H9 (cell line): ENCODE measurements at regions not wholly inside any gene's neighbourhood (a gene's known extent, or its start where the extent isn't known, plus 50 kb on each side); places are given as distances from the start of the nearest gene placed in this dataset.

ENCODE experiments used
- DNase-seq: peaks from one replicate; pipeline ENCODE4 v3.0.0-alpha.2; 2017
- H2AFZ ChIP-seq: one replicate; pipeline ENCODE4 v1.6.1; 2013; ENCODE audit warnings: mild to moderate bottlenecking, low read length, control low read depth, moderate library complexity
- H2AK5ac ChIP-seq: 2 replicates; pipeline ENCODE4 v1.6.1; 2013; ENCODE audit warnings: low read length, control low read depth, mixed read lengths; ENCODE audit not compliant: insufficient read length
- H2BK120ac ChIP-seq: one replicate; pipeline ENCODE4 v1.6.1; 2013; ENCODE audit warnings: low read depth, mild to moderate bottlenecking, low read length, control low read depth, inconsistent platforms; ENCODE audit not compliant: poor library complexity, severe bottlenecking
- H2BK12ac ChIP-seq: 2 replicates; pipeline ENCODE4 v1.6.1; 2013; ENCODE audit warnings: low read length, control low read depth, mixed read lengths, low read depth; ENCODE audit not compliant: insufficient read length
- H2BK15ac ChIP-seq: 2 replicates; pipeline ENCODE4 v1.6.1; 2013; ENCODE audit warnings: low read depth, low read length, control low read depth
- H2BK20ac ChIP-seq: one replicate; pipeline ENCODE4 v1.6.1; 2013; ENCODE audit warnings: low read depth, mild to moderate bottlenecking, low read length, control low read depth, inconsistent platforms; ENCODE audit not compliant: poor library complexity, severe bottlenecking
- H2BK5ac ChIP-seq: 2 replicates; pipeline ENCODE4 v1.6.1; 2013; ENCODE audit warnings: low read length, control low read depth, mixed read lengths; ENCODE audit not compliant: insufficient read length
- H3K14ac ChIP-seq: 2 replicates; pipeline ENCODE4 v1.6.1; 2013; ENCODE audit warnings: low read length, control low read depth; ENCODE audit not compliant: insufficient read depth
- H3K18ac ChIP-seq: 2 replicates; pipeline ENCODE4 v1.6.1; 2013; ENCODE audit warnings: low read depth, mild to moderate bottlenecking, mixed read lengths, low read length, control low read depth; ENCODE audit not compliant: insufficient read length
- H3K23ac ChIP-seq: 2 replicates; pipeline ENCODE4 v1.6.1; 2013; ENCODE audit warnings: low read length, control low read depth, mixed read lengths, low read depth; ENCODE audit not compliant: insufficient read length
- H3K23me2 ChIP-seq: 2 replicates; pipeline ENCODE4 v1.6.1; 2013; ENCODE audit warnings: low read depth, mild to moderate bottlenecking, mixed read lengths, low read length, control low read depth; ENCODE audit not compliant: insufficient read length, poor library complexity, severe bottlenecking
- H3K27ac ChIP-seq: 2 replicates; pipeline ENCODE4 v1.5.1; 2013; ENCODE audit warnings: low read length, control low read depth, mixed read lengths, low read depth; ENCODE audit not compliant: insufficient read length
- H3K27me3 ChIP-seq: 2 replicates; pipeline ENCODE4 v1.6.1; 2013; ENCODE audit warnings: low read length, control low read depth, inconsistent platforms; ENCODE audit not compliant: insufficient read depth
- H3K4ac ChIP-seq: 2 replicates; pipeline ENCODE4 v1.6.1; 2013; ENCODE audit warnings: low read depth, mild to moderate bottlenecking, control low read depth, inconsistent platforms, low read length, moderate library complexity
- H3K4me1 ChIP-seq: 2 replicates; pipeline ENCODE4 v1.6.1; 2013; ENCODE audit warnings: low read length, control low read depth, inconsistent platforms; ENCODE audit not compliant: insufficient read depth
- H3K4me2 ChIP-seq: 2 replicates; pipeline ENCODE4 v1.6.1; 2013; ENCODE audit warnings: low read length, control low read depth, mixed read lengths; ENCODE audit not compliant: insufficient read length, insufficient read depth
- H3K56ac ChIP-seq: 2 replicates; pipeline ENCODE4 v1.6.1; 2013; ENCODE audit warnings: low read depth, mild to moderate bottlenecking, mixed read lengths, low read length, control low read depth; ENCODE audit not compliant: insufficient read length
- H3K79me1 ChIP-seq: 2 replicates; pipeline ENCODE4 v1.6.1; 2013; ENCODE audit warnings: low read depth, mild to moderate bottlenecking, moderate library complexity, low read length, control low read depth, inconsistent platforms; ENCODE audit not compliant: insufficient read depth, poor library complexity, severe bottlenecking
- H3K79me2 ChIP-seq: 2 replicates; pipeline ENCODE4 v1.6.1; 2013; ENCODE audit warnings: low read length, control low read depth, inconsistent platforms; ENCODE audit not compliant: insufficient read depth
- H3K9ac ChIP-seq: 2 replicates; pipeline ENCODE4 v1.6.1; 2013; ENCODE audit warnings: low read length, control low read depth, mixed read lengths; ENCODE audit not compliant: insufficient read length; ENCODE audit errors: extremely low read depth
- H3K9me3 ChIP-seq: one replicate; pipeline ENCODE4 v1.6.1; 2013; ENCODE audit warnings: low read depth, low read length, inconsistent platforms; ENCODE audit not compliant: control insufficient read depth
- H3T11ph ChIP-seq: one replicate; pipeline ENCODE4 v1.6.1; 2013; ENCODE audit warnings: mild to moderate bottlenecking, low read length, control low read depth, inconsistent platforms
- H4K20me1 ChIP-seq: one replicate; pipeline ENCODE4 v1.6.1; 2013; ENCODE audit not compliant: control insufficient read depth, insufficient read length, insufficient read depth
- H4K5ac ChIP-seq: 2 replicates; pipeline ENCODE4 v1.6.1; 2013; ENCODE audit warnings: low read depth, mild to moderate bottlenecking, mixed read lengths, low read length, control low read depth; ENCODE audit not compliant: insufficient read length
- H4K8ac ChIP-seq: replicated peaks from 2 replicates; pipeline ENCODE4 v1.6.1; 2013; ENCODE audit warnings: low read length, control low read depth, mixed read lengths, low read depth; ENCODE audit not compliant: insufficient read length
- H4K91ac ChIP-seq: 2 replicates; pipeline ENCODE4 v1.6.1; 2013; ENCODE audit warnings: low read depth, mild to moderate bottlenecking, moderate library complexity, mixed read lengths, low read length, control low read depth; ENCODE audit not compliant: insufficient read length
- H3K27ac Mint-ChIP-seq, 3 experiments: 2 replicates in 2 of 3; 3 replicates in 1 of 3; pipeline ENCODE4 v1.8.0; 2020 to 2021; ENCODE audit warnings: mixed read lengths in 3 of 3, mild to moderate bottlenecking in 1 of 3, moderate library complexity in 1 of 3
- H3K27me3 Mint-ChIP-seq: 2 replicates; pipeline ENCODE4 v1.8.0; 2021; ENCODE audit warnings: low read depth, mild to moderate bottlenecking, moderate library complexity, mixed read lengths
- H3K36me3 Mint-ChIP-seq, 3 experiments: 2 replicates in 2 of 3; 3 replicates in 1 of 3; pipeline ENCODE4 v1.8.0; 2020 to 2021; ENCODE audit warnings: low read depth in 3 of 3, mixed read lengths in 3 of 3; ENCODE audit not compliant: insufficient read depth in 1 of 3
- H3K4me1 Mint-ChIP-seq, 2 experiments: 2 replicates each; pipeline ENCODE4 v1.8.0; 2020; ENCODE audit warnings: mixed read lengths in 2 of 2
- H3K4me3 Mint-ChIP-seq, 2 experiments: 2 replicates in 1 of 2; 3 replicates in 1 of 2; pipeline ENCODE4 v1.8.0; 2020 to 2021; ENCODE audit warnings: mild to moderate bottlenecking in 2 of 2, mixed read lengths in 2 of 2, moderate library complexity in 1 of 2
- H3K9me3 Mint-ChIP-seq, 2 experiments: 2 replicates in 1 of 2; 3 replicates in 1 of 2; pipeline ENCODE4 v1.8.0; 2020; ENCODE audit warnings: mild to moderate bottlenecking in 2 of 2, mixed read lengths in 2 of 2, moderate library complexity in 1 of 2
- WGBS: extraction: QIAGEN DNeasy Blood & Tissue Kit; methylation state at CpG from one replicate; pipeline ENCODE4 v1.1.7; 2013; ENCODE audit warnings: missing lambda C conversion rate, low lambda C conversion rate, mixed read lengths; ENCODE audit not compliant: insufficient read length; ENCODE audit errors: extremely low coverage; 5-methylcytosine and 5-hydroxymethylcytosine counted together
- TF ChIP-seq, protein P1 (sequence below): fragments of 200-600 bp; sonication (generic); conservative IDR thresholded peaks from 3 replicates; pipeline ENCODE4 v1.8.0; 2021; ENCODE audit warnings: antibody characterized with exemption, mild to moderate bottlenecking

DNA sequence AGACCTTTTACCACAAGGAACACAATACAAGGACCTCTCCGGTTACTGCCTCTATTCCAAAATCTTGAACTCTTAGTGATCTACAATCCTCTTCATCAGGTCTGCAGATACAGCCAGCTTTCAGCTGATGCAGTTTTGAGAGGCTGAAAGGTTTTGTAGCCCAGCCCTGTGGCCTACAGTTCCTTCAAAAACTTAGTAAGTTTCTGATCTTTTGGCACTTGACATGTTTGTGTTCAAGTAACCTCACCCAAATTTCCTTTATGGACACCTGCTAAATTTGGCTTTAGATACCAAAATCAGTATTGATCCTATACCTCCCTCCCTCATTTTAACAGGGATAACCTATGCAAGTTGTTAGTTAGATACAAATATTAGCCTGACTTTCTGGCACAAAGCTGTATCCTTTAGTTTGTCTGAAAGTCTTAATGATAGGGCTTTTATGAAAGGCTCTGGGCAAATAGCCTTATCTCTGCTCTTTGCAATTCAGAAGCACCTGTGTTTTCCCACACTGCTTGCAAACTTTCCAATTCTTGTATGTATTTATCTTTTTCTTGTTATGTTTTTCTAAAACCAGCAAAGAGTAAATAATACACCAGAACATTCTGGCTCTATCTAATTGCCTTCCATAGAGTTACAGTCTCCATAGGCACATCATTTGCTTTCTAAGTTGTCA lies 650.5 kb upstream of the KLHL29 start:
- no peak overlapping the region for H3K27ac Mint-ChIP-seq
- Histone ChIP-seq H2AK5ac (no peak overlapping the region), H2BK120ac (no peak overlapping the region), H3K56ac (no peak overlapping the region), H2BK20ac (no peak overlapping the region), H4K20me1 (no peaks in the 10 kb centered on the region), H3K79me1 (no peaks in the 10 kb centered on the region), H3K18ac (no peak overlapping the region), H2AFZ (no peak overlapping the region), H3K4me2 (no peak overlapping the region), H2BK15ac (no peak overlapping the region), H3K9ac (no peak overlapping the region), H3K14ac (no peak overlapping the region), H3K4me1 (no peaks in the 10 kb centered on the region), H2BK5ac (no peak overlapping the region), H4K5ac (no peak overlapping the region), H3K79me2 (no peaks in the 10 kb centered on the region), H4K91ac (no peak overlapping the region), H3K27ac (no peak overlapping the region), H3K23ac (no peak overlapping the region), H3K23me2 (no peaks in the 10 kb centered on the region), H2BK12ac (no peak overlapping the region), H3K27me3 (no peaks in the 10 kb centered on the region), H3T11ph (no peak overlapping the region), H3K9me3 (no peaks in the 10 kb centered on the region), H3K4ac (no peak overlapping the region), H4K8ac (no peak overlapping the region)
- no peak overlapping the region for H3K4me3 Mint-ChIP-seq
- H3K36me3 Mint-ChIP-seq = peaks cover 0 to 2% (median 0%) of the 10 kb centered on the region in 3 experiments; a peak in 2 of 7 replicates
- H3K9me3 Mint-ChIP-seq = peaks cover 0 to 8% of the 10 kb centered on the region in 2 experiments; a peak in 4 of 5 replicates
- TF ChIP-seq, protein P1, sequence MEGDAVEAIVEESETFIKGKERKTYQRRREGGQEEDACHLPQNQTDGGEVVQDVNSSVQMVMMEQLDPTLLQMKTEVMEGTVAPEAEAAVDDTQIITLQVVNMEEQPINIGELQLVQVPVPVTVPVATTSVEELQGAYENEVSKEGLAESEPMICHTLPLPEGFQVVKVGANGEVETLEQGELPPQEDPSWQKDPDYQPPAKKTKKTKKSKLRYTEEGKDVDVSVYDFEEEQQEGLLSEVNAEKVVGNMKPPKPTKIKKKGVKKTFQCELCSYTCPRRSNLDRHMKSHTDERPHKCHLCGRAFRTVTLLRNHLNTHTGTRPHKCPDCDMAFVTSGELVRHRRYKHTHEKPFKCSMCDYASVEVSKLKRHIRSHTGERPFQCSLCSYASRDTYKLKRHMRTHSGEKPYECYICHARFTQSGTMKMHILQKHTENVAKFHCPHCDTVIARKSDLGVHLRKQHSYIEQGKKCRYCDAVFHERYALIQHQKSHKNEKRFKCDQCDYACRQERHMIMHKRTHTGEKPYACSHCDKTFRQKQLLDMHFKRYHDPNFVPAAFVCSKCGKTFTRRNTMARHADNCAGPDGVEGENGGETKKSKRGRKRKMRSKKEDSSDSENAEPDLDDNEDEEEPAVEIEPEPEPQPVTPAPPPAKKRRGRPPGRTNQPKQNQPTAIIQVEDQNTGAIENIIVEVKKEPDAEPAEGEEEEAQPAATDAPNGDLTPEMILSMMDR = no peak
- H3K27me3 Mint-ChIP-seq = no peaks in the 10 kb centered on the region
- WGBS = no CpG with 5 or more reads among the region's 1 CpG
- H3K4me1 Mint-ChIP-seq = no peaks in the 10 kb centered on the region
- no peak for DNase-seq
